GM23338 (cell line): ENCODE measurements at regions not wholly inside any gene's neighbourhood (a gene's known extent, or its start where the extent isn't known, plus 50 kb on each side); places are given as distances from the start of the nearest gene placed in this dataset.

ENCODE experiments used
- ATAC-seq: fragments of 200-7000 bp; cut with Tn5 transposase; 3 replicates; pipeline ENCODE4 v1.9.1; 2020
- DNase-seq: peaks from one replicate; pipeline ENCODE4 v3.0.0-alpha.2; 2015; ENCODE audit warnings: low spot score
- H2AFZ ChIP-seq: fragments of 200-600 bp; sonication (generic); 2 replicates; pipeline ENCODE4 v1.8.0; 2016; ENCODE audit warnings: antibody characterized with exemption, mild to moderate bottlenecking, moderate library complexity
- H3F3A ChIP-seq: fragments of 200-600 bp; sonication (generic); replicated peaks from 2 replicates; pipeline ENCODE4 v1.8.0; 2017; ENCODE audit warnings: antibody characterized with exemption, mixed run types, low read depth
- H3K27ac ChIP-seq: fragments of 200-600 bp; sonication (generic); 2 replicates; pipeline ENCODE4 v1.6.1; 2016; ENCODE audit warnings: low read depth
- H3K27me3 ChIP-seq: fragments of 200-600 bp; sonication (generic); 2 replicates; pipeline ENCODE4 v1.8.0; 2016; ENCODE audit warnings: mild to moderate bottlenecking, mixed run types, moderate library complexity; ENCODE audit not compliant: insufficient read depth
- H3K36me3 ChIP-seq: fragments of 200-600 bp; sonication (generic); 2 replicates; pipeline ENCODE4 v1.8.0; 2016; ENCODE audit warnings: mild to moderate bottlenecking; ENCODE audit not compliant: insufficient read depth
- H3K4me1 ChIP-seq: fragments of 200-600 bp; sonication (generic); 2 replicates; pipeline ENCODE4 v1.8.0; 2016; ENCODE audit warnings: mild to moderate bottlenecking, moderate library complexity; ENCODE audit not compliant: insufficient read depth
- H3K4me2 ChIP-seq: fragments of 200-600 bp; sonication (generic); 2 replicates; pipeline ENCODE4 v1.7.1; 2017; ENCODE audit warnings: mixed run types
- H3K4me3 ChIP-seq: fragments of 200-600 bp; sonication (generic); 2 replicates; pipeline ENCODE4 v1.6.1; 2016; ENCODE audit warnings: mixed run types
- H3K79me2 ChIP-seq: fragments of 200-600 bp; sonication (generic); replicated peaks from 2 replicates; pipeline ENCODE4 v1.8.0; 2017; ENCODE audit warnings: mild to moderate bottlenecking; ENCODE audit not compliant: insufficient read depth
- H3K9me2 ChIP-seq: fragments of 200-600 bp; sonication (generic); 2 replicates; pipeline ENCODE4 v1.8.0; 2017; ENCODE audit not compliant: insufficient read depth
- H4K20me1 ChIP-seq: fragments of 200-600 bp; sonication (generic); replicated peaks from 2 replicates; pipeline ENCODE4 v1.8.0; 2017; ENCODE audit warnings: mild to moderate bottlenecking; ENCODE audit not compliant: insufficient read depth
- H3K27ac Mint-ChIP-seq: 2 replicates; pipeline ENCODE4 v1.8.0; 2020; ENCODE audit warnings: inconsistent platforms, mild to moderate bottlenecking, moderate library complexity, mixed read lengths
- H3K27me3 Mint-ChIP-seq: 3 replicates; pipeline ENCODE4 v1.8.0; 2022; ENCODE audit warnings: low read depth, mild to moderate bottlenecking, moderate library complexity, mixed read lengths, inconsistent platforms; ENCODE audit not compliant: insufficient read depth, poor library complexity
- H3K36me3 Mint-ChIP-seq: 3 replicates; pipeline ENCODE4 v1.8.0; 2021; ENCODE audit warnings: low read depth, mild to moderate bottlenecking, inconsistent platforms, moderate library complexity, mixed read lengths
- H3K4me1 Mint-ChIP-seq: 3 replicates; pipeline ENCODE4 v1.8.0; 2020; ENCODE audit warnings: mild to moderate bottlenecking, inconsistent platforms, mixed read lengths
- H3K4me3 Mint-ChIP-seq: 3 replicates; pipeline ENCODE4 v1.8.0; 2021; ENCODE audit warnings: moderate library complexity, mild to moderate bottlenecking, inconsistent platforms, mixed read lengths
- H3K9me3 Mint-ChIP-seq: 3 replicates; pipeline ENCODE4 v1.8.0; 2020; ENCODE audit warnings: moderate library complexity, mild to moderate bottlenecking, inconsistent platforms, mixed read lengths
- CREB1 ChIP-seq: fragments of 250-450 bp; sonication (Bioruptor Pico); IDR thresholded peaks from 2 replicates; pipeline ENCODE4 v1.5.0; 2020; ENCODE audit warnings: low read depth, mild to moderate bottlenecking, moderate library complexity
- JUNB ChIP-seq: IDR thresholded peaks from one replicate; pipeline ENCODE4 v1.6.1; 2016; ENCODE audit warnings: antibody characterized with exemption; ENCODE audit not compliant: unreplicated experiment
- POLR2AphosphoS5 ChIP-seq: IDR thresholded peaks from 2 replicates; pipeline ENCODE4 v1.6.1; 2016; ENCODE audit warnings: antibody characterized with exemption, low read depth
- STAT1 ChIP-seq: IDR thresholded peaks from one replicate; pipeline ENCODE4 v1.6.1; 2016; ENCODE audit warnings: antibody characterized with exemption; ENCODE audit not compliant: unreplicated experiment
- TF ChIP-seq, protein P1 (sequence below): IDR thresholded peaks from one replicate; pipeline ENCODE4 v1.6.1; 2018; ENCODE audit warnings: antibody characterized with exemption; ENCODE audit not compliant: unreplicated experiment
- TF ChIP-seq, protein P2 (sequence below): fragments of 250-450 bp; sonication (Bioruptor Pico); IDR thresholded peaks from 2 replicates; pipeline ENCODE4 v1.5.0; 2020; ENCODE audit warnings: mild to moderate bottlenecking, moderate library complexity

DNA sequence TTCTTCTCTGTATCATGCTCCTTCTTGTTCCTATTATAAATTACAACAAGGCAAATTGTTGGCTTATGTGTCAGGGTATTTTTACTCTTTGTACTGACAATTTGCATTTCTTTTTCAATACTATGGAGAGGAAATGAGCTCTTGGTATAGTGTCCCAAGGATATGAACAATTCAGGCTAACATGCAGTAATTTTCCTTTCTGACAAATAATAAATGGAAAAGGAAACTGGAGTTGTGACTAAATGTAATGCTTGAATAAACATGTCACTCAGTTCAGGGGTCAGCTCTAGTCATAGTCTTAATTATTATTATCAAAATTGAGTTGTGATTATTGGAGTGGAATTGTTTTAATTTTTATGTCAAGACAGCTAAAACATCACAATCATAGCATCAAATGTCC, 256.0 kb upstream of the ZPLD1 start:
- TF ChIP-seq CREB1 (CRISPR knock-in tag): no peak
- TF ChIP-seq JUNB: no peak
- TF ChIP-seq POLR2AphosphoS5: no peak
- TF ChIP-seq, protein P1, sequence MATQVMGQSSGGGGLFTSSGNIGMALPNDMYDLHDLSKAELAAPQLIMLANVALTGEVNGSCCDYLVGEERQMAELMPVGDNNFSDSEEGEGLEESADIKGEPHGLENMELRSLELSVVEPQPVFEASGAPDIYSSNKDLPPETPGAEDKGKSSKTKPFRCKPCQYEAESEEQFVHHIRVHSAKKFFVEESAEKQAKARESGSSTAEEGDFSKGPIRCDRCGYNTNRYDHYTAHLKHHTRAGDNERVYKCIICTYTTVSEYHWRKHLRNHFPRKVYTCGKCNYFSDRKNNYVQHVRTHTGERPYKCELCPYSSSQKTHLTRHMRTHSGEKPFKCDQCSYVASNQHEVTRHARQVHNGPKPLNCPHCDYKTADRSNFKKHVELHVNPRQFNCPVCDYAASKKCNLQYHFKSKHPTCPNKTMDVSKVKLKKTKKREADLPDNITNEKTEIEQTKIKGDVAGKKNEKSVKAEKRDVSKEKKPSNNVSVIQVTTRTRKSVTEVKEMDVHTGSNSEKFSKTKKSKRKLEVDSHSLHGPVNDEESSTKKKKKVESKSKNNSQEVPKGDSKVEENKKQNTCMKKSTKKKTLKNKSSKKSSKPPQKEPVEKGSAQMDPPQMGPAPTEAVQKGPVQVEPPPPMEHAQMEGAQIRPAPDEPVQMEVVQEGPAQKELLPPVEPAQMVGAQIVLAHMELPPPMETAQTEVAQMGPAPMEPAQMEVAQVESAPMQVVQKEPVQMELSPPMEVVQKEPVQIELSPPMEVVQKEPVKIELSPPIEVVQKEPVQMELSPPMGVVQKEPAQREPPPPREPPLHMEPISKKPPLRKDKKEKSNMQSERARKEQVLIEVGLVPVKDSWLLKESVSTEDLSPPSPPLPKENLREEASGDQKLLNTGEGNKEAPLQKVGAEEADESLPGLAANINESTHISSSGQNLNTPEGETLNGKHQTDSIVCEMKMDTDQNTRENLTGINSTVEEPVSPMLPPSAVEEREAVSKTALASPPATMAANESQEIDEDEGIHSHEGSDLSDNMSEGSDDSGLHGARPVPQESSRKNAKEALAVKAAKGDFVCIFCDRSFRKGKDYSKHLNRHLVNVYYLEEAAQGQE: no peak
- TF ChIP-seq STAT1: no peak
- TF ChIP-seq, protein P2, sequence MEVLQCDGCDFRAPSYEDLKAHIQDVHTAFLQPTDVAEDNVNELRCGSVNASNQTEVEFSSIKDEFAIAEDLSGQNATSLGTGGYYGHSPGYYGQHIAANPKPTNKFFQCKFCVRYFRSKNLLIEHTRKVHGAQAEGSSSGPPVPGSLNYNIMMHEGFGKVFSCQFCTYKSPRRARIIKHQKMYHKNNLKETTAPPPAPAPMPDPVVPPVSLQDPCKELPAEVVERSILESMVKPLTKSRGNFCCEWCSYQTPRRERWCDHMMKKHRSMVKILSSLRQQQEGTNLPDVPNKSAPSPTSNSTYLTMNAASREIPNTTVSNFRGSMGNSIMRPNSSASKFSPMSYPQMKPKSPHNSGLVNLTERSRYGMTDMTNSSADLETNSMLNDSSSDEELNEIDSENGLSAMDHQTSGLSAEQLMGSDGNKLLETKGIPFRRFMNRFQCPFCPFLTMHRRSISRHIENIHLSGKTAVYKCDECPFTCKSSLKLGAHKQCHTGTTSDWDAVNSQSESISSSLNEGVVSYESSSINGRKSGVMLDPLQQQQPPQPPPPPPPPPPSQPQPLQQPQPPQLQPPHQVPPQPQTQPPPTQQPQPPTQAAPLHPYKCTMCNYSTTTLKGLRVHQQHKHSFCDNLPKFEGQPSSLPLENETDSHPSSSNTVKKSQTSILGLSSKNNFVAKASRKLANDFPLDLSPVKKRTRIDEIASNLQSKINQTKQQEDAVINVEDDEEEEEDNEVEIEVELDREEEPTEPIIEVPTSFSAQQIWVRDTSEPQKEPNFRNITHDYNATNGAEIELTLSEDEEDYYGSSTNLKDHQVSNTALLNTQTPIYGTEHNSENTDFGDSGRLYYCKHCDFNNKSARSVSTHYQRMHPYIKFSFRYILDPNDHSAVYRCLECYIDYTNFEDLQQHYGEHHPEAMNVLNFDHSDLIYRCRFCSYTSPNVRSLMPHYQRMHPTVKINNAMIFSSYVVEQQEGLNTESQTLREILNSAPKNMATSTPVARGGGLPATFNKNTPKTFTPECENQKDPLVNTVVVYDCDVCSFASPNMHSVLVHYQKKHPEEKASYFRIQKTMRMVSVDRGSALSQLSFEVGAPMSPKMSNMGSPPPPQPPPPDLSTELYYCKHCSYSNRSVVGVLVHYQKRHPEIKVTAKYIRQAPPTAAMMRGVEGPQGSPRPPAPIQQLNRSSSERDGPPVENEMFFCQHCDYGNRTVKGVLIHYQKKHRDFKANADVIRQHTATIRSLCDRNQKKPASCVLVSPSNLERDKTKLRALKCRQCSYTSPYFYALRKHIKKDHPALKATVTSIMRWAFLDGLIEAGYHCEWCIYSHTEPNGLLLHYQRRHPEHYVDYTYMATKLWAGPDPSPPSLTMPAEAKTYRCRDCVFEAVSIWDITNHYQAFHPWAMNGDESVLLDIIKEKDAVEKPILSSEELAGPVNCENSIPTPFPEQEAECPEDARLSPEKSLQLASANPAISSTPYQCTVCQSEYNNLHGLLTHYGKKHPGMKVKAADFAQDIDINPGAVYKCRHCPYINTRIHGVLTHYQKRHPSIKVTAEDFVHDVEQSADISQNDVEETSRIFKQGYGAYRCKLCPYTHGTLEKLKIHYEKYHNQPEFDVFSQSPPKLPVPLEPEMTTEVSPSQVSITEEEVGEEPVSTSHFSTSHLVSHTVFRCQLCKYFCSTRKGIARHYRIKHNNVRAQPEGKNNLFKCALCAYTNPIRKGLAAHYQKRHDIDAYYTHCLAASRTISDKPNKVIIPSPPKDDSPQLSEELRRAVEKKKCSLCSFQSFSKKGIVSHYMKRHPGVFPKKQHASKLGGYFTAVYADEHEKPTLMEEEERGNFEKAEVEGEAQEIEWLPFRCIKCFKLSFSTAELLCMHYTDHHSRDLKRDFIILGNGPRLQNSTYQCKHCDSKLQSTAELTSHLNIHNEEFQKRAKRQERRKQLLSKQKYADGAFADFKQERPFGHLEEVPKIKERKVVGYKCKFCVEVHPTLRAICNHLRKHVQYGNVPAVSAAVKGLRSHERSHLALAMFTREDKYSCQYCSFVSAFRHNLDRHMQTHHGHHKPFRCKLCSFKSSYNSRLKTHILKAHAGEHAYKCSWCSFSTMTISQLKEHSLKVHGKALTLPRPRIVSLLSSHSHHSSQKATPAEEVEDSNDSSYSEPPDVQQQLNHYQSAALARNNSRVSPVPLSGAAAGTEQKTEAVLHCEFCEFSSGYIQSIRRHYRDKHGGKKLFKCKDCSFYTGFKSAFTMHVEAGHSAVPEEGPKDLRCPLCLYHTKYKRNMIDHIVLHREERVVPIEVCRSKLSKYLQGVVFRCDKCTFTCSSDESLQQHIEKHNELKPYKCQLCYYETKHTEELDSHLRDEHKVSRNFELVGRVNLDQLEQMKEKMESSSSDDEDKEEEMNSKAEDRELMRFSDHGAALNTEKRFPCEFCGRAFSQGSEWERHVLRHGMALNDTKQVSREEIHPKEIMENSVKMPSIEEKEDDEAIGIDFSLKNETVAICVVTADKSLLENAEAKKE (CRISPR knock-in tag): no peak
- Mint-ChIP-seq H3K27ac (no peak overlapping the region), H3K36me3 (no peaks in the 10 kb centered on the region), H3K9me3 (no peaks in the 10 kb centered on the region), H3K4me3 (no peak overlapping the region), H3K4me1 (peaks cover 9% of the 10 kb centered on the region), H3K27me3 (no peaks in the 10 kb centered on the region)
- Histone ChIP-seq H3K9me2 (no peaks in the 10 kb centered on the region; the same call in 1 of the 2 replicates), H3K27me3 (no peaks in the 10 kb centered on the region), H4K20me1 (no peaks in the 10 kb centered on the region), H3K36me3 (no peaks in the 10 kb centered on the region), H3K27ac (no peak overlapping the region), H3F3A (no peaks in the 10 kb centered on the region), H3K4me2 (no peak overlapping the region), H2AFZ (no peak overlapping the region), H3K4me3 (no peak overlapping the region), H3K79me2 (no peaks in the 10 kb centered on the region), H3K4me1 (peaks cover 15% of the 10 kb centered on the region)
- no peak for DNase-seq
- ATAC-seq: no peak
